ENCODE measurements at regions not wholly inside any gene's neighbourhood (a gene's known extent, or its start where the extent isn't known, plus 50 kb on each side); places are given as distances from the start of the nearest gene placed in this dataset.
"Not testable (repeated sequence)": the region's sequence is repeated elsewhere in the genome, so short reads cannot be mapped to it uniquely, and the experiment has no call there.

DNA sequence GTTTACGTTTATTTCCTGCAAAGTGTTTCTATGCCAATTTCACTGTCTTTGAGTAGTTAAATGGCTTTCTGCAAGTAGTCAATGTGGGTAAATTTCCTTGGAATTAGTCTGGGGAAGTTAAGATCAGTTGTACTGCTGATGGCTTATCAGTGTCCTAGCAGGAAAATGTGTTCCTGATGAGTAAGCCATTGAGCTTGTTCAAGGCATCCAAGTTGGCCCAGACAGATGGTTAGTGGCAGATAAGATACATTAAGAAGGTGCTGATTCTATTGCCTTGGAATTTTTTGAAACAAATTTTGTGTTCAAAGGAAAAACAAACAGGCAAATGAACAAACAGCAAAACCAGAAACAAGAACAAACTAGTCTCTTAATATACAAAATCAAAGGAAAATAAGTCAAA is 258.4 kb downstream of the MAP2K6 start:
- Mint-ChIP-seq H3K36me3 (ENCODE audit: low read depth) (no peaks in the 10 kb centered on the region), H3K4me3 (no peak overlapping the region), H3K27ac (ENCODE audit: unreplicated experiment) (no peak overlapping the region), H3K9me3 (no peaks in the 10 kb centered on the region), H3K4me1 (peaks cover 5% of the 10 kb centered on the region), H3K27me3 (ENCODE audit: low read depth) (no peaks in the 10 kb centered on the region)
- no peak for DNase-seq (ENCODE audit: low read depth, low spot score)
- TF ChIP-seq, protein P1, sequence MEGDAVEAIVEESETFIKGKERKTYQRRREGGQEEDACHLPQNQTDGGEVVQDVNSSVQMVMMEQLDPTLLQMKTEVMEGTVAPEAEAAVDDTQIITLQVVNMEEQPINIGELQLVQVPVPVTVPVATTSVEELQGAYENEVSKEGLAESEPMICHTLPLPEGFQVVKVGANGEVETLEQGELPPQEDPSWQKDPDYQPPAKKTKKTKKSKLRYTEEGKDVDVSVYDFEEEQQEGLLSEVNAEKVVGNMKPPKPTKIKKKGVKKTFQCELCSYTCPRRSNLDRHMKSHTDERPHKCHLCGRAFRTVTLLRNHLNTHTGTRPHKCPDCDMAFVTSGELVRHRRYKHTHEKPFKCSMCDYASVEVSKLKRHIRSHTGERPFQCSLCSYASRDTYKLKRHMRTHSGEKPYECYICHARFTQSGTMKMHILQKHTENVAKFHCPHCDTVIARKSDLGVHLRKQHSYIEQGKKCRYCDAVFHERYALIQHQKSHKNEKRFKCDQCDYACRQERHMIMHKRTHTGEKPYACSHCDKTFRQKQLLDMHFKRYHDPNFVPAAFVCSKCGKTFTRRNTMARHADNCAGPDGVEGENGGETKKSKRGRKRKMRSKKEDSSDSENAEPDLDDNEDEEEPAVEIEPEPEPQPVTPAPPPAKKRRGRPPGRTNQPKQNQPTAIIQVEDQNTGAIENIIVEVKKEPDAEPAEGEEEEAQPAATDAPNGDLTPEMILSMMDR (conservative IDR thresholded peaks at IDR 0.05), result no peak

DNA sequence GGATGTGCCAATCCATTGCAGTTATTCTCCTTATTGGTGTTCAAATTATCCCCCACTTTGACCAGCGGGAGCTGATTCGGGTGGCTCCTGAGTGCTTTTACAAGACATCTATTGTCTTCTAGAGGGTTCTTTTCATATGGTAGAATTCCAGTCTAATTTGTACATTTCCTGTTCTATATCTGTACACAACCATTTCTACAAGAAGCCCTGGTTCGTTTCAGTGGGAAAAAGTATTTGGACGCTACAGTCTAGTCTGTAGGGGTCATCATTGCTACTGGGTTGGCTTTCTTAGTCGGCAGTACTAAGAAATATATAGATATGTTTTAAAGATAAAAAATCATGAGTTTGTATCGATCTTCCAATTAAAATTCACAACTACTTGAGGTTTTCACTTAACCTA is 262.6 kb downstream of the MAP2K6 start:
- no peaks in the 10 kb centered on the region for H3K36me3 Mint-ChIP-seq (ENCODE audit: low read depth)
- H3K9me3 Mint-ChIP-seq, result peaks cover 4% of the 10 kb centered on the region
- DNase-seq (ENCODE audit: low read depth, low spot score), result no peak
- TF ChIP-seq, protein P1 (conservative IDR thresholded peaks at IDR 0.05), result no peak
- H3K27me3 Mint-ChIP-seq (ENCODE audit: low read depth), result no peaks in the 10 kb centered on the region
- H3K27ac Mint-ChIP-seq (ENCODE audit: unreplicated experiment), result no peak overlapping the region
- H3K4me3 Mint-ChIP-seq, result no peak overlapping the region
- H3K4me1 Mint-ChIP-seq, result peaks cover 5% of the 10 kb centered on the region

DNA sequence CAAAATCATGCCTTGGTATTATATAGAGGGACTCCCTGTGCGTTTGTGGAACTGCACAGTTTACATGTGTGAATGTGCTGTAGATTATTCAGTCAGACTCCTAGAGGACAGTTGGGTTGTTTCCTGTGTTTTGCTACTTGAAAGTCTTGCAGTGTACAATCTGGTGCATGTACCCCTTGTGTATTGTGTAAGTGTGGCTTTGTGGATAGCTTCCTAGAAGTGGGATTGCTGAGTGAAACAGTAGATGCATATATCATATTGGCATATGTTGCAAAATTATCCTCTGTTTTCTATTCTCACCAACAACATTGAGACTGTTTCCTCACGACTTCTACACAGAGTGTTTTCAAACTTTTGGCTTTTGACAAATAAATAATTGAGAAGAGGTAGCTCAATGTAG is 263.7 kb downstream of the MAP2K6 start:
- Mint-ChIP-seq H3K4me1 (peaks cover 5% of the 10 kb centered on the region), H3K4me3 (no peak overlapping the region), H3K27ac (ENCODE audit: unreplicated experiment) (no peak overlapping the region), H3K9me3 (peaks cover 4% of the 10 kb centered on the region), H3K27me3 (ENCODE audit: low read depth) (no peaks in the 10 kb centered on the region), H3K36me3 (ENCODE audit: low read depth) (no peaks in the 10 kb centered on the region)
- DNase-seq (ENCODE audit: low read depth, low spot score), result no peak
- TF ChIP-seq, protein P1 (conservative IDR thresholded peaks at IDR 0.05), result no peak

DNA sequence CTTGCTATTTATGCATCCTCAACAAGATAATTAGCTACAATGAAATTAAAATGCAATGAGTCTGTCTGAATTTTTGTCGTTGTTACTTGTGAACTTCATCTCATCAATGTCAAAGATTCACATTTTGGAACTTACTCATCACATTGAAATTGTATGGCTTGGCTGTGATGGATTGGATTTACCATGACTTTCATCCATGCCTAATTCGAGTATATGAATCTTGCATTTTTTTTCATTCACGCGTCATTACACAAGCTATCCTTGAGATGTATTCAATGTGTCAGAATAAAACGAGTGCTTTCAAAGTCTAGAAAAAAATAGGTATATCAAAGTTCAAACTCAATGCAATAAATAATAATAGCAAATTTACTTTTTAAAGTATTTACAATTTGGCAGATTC is 265.3 kb downstream of the MAP2K6 start:
- H3K4me3 Mint-ChIP-seq, result no peak overlapping the region
- no peak for DNase-seq (ENCODE audit: low read depth, low spot score)
- no peaks in the 10 kb centered on the region for H3K36me3 Mint-ChIP-seq (ENCODE audit: low read depth)
- H3K27ac Mint-ChIP-seq (ENCODE audit: unreplicated experiment), result no peak overlapping the region
- H3K27me3 Mint-ChIP-seq (ENCODE audit: low read depth), result peaks cover 2% of the 10 kb centered on the region
- peaks cover 5% of the 10 kb centered on the region for H3K4me1 Mint-ChIP-seq
- peaks cover 14% of the 10 kb centered on the region for H3K9me3 Mint-ChIP-seq
- TF ChIP-seq, protein P1 (conservative IDR thresholded peaks at IDR 0.05), result no peak

DNA sequence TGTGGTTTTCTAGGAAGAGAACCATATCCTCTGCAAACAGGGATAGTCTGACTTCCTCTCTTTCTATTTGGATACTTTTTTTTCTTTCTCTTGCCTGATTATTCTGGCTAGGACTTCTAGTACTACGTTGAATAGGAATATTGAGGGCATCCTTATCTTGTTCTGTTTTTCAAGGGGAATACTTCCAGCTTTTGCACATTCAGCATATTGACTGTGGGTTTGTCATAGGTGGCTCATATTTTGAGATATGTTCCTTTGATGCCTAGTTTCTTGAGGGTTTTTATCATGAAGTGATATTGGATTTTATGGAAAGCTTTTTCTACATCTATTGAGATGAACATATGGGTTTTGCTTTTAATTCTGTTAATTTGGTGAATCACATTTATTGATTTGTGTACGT is 269.8 kb downstream of the MAP2K6 start:
- no peak overlapping the region for H3K4me3 Mint-ChIP-seq
- H3K4me1 Mint-ChIP-seq, result no peaks in the 10 kb centered on the region
- H3K27me3 Mint-ChIP-seq (ENCODE audit: low read depth), result peaks cover 2% of the 10 kb centered on the region
- TF ChIP-seq, protein P1 (conservative IDR thresholded peaks at IDR 0.05), result no peak
- DNase-seq (ENCODE audit: low read depth, low spot score), result no peak
- peaks cover 8% of the 10 kb centered on the region for H3K36me3 Mint-ChIP-seq (ENCODE audit: low read depth)
- peaks cover 29% of the 10 kb centered on the region for H3K9me3 Mint-ChIP-seq
- H3K27ac Mint-ChIP-seq (ENCODE audit: unreplicated experiment), result no peak overlapping the region

DNA sequence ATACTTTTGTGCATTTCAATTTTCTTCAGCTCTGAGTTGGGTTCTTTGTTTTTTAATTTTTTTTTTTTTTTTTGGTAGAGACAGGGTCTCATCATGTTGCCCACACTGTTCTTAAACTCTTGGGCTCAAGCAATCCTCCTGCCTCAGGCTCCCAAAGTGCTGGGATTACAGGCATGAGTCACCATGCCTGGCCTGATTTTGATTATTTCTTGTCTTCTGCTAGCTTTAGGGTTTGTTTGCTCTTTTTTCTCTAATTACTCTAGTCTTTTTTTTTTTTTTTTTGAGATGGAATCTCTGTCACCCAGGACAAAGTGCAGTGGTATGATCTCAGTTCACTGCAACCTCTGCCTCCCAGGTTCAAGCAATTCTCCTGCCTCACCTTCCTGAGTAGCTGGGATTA is 270.7 kb downstream of the MAP2K6 start:
- not testable (repeated sequence) for H3K36me3 Mint-ChIP-seq (ENCODE audit: low read depth); DNase-seq (ENCODE audit: low read depth, low spot score); H3K4me3 Mint-ChIP-seq; H3K27me3 Mint-ChIP-seq (ENCODE audit: low read depth); H3K27ac Mint-ChIP-seq (ENCODE audit: unreplicated experiment); H3K4me1 Mint-ChIP-seq
- H3K9me3 Mint-ChIP-seq, result peaks cover 29% of the 10 kb centered on the region
